DOHH2 (cell line): ENCODE measurements at regions not wholly inside any gene's neighbourhood (a gene's known extent, or its start where the extent isn't known, plus 50 kb on each side); places are given as distances from the start of the nearest gene placed in this dataset.

ENCODE experiments used
- H3F3A ChIP-seq: fragments of 200-600 bp; sonication (generic), shearing (Covaris generic); 2 replicates; pipeline ENCODE4 v1.6.0; 2016; ENCODE audit warnings: antibody characterized with exemption, mild to moderate bottlenecking; ENCODE audit not compliant: control insufficient read depth, insufficient read depth
- H3K27ac ChIP-seq: fragments of 200-600 bp; sonication (generic); 2 replicates; pipeline ENCODE4 v1.5.1; 2014; ENCODE audit warnings: low read depth, mild to moderate bottlenecking, low read length, moderate library complexity
- H3K27me3 ChIP-seq: fragments of 200-600 bp; sonication (generic); 2 replicates; pipeline ENCODE4 v1.6.1; 2014; ENCODE audit warnings: mild to moderate bottlenecking, low read length, mixed read lengths; ENCODE audit not compliant: control insufficient read depth
- H3K36me3 ChIP-seq: fragments of 200-600 bp; sonication (generic); 2 replicates; pipeline ENCODE4 v1.6.1; 2014; ENCODE audit warnings: mild to moderate bottlenecking, low read length, moderate library complexity, mixed read lengths; ENCODE audit not compliant: control insufficient read depth
- H3K4me1 ChIP-seq: fragments of 200-600 bp; sonication (generic); 2 replicates; pipeline ENCODE4 v1.6.1; 2014; ENCODE audit warnings: mild to moderate bottlenecking, low read length, mixed read lengths; ENCODE audit not compliant: control insufficient read depth
- H3K4me2 ChIP-seq: fragments of 200-600 bp; sonication (generic); 2 replicates; pipeline ENCODE4 v1.6.0; 2014; ENCODE audit warnings: mild to moderate bottlenecking, low read length, moderate library complexity
- H3K4me3 ChIP-seq: fragments of 200-600 bp; sonication (generic); 2 replicates; pipeline ENCODE4 v1.5.1; 2014; ENCODE audit warnings: mild to moderate bottlenecking, low read length, mixed read lengths
- H3K79me2 ChIP-seq: fragments of 200-600 bp; sonication (generic); 2 replicates; pipeline ENCODE4 v1.6.1; 2014; ENCODE audit warnings: mild to moderate bottlenecking, low read length, mixed read lengths; ENCODE audit not compliant: control insufficient read depth
- H3K9me2 ChIP-seq: fragments of 200-600 bp; sonication (generic); replicated peaks from 2 replicates; pipeline ENCODE4 v1.6.1; 2014; ENCODE audit warnings: mild to moderate bottlenecking, low read length, mixed read lengths; ENCODE audit not compliant: control insufficient read depth
- H3K9me3 ChIP-seq: fragments of 200-600 bp; sonication (generic); 2 replicates; pipeline ENCODE4 v1.6.1; 2014; ENCODE audit warnings: antibody characterized with exemption, low read length, mixed read lengths; ENCODE audit not compliant: control insufficient read depth, insufficient read depth
- H4K20me1 ChIP-seq: fragments of 200-600 bp; sonication (generic); 2 replicates; pipeline ENCODE4 v1.6.0; 2014; ENCODE audit warnings: low read depth, mild to moderate bottlenecking, antibody characterized with exemption, low read length, moderate library complexity; ENCODE audit not compliant: control insufficient read depth, insufficient read depth
- EZH2phosphoT487 ChIP-seq: fragments of 200-600 bp; sonication (generic); IDR thresholded peaks from 2 replicates; pipeline ENCODE4 v1.6.1; 2017; ENCODE audit warnings: borderline replicate concordance, mild to moderate bottlenecking, antibody characterized with exemption, low read length, moderate library complexity, mixed read lengths
- TF ChIP-seq, protein P1 (sequence below): fragments of 200-600 bp; sonication (generic); IDR thresholded peaks from one replicate; pipeline ENCODE4 v1.5.1; 2014; ENCODE audit warnings: antibody characterized with exemption, mild to moderate bottlenecking, low read depth, low read length; ENCODE audit not compliant: poor library complexity, severe bottlenecking

GRCh38 chr21:15506086-15506485 lies 223.7 kb upstream of the USP25 start:
- no peaks in the 10 kb centered on the region for H4K20me1 ChIP-seq
- no peaks in the 10 kb centered on the region for H3K9me2 ChIP-seq
- no peak overlapping the region for H3K4me2 ChIP-seq
- no peaks in the 10 kb centered on the region for H3K79me2 ChIP-seq
- TF ChIP-seq EZH2phosphoT487, result no peak
- TF ChIP-seq, protein P1, sequence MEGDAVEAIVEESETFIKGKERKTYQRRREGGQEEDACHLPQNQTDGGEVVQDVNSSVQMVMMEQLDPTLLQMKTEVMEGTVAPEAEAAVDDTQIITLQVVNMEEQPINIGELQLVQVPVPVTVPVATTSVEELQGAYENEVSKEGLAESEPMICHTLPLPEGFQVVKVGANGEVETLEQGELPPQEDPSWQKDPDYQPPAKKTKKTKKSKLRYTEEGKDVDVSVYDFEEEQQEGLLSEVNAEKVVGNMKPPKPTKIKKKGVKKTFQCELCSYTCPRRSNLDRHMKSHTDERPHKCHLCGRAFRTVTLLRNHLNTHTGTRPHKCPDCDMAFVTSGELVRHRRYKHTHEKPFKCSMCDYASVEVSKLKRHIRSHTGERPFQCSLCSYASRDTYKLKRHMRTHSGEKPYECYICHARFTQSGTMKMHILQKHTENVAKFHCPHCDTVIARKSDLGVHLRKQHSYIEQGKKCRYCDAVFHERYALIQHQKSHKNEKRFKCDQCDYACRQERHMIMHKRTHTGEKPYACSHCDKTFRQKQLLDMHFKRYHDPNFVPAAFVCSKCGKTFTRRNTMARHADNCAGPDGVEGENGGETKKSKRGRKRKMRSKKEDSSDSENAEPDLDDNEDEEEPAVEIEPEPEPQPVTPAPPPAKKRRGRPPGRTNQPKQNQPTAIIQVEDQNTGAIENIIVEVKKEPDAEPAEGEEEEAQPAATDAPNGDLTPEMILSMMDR, result no peak
- no peaks in the 10 kb centered on the region for H3K36me3 ChIP-seq
- no peaks in the 10 kb centered on the region for H3K4me1 ChIP-seq
- H3K27ac ChIP-seq, result no peak overlapping the region
- no peaks in the 10 kb centered on the region for H3K27me3 ChIP-seq
- H3F3A ChIP-seq, result no peaks in the 10 kb centered on the region
- H3K9me3 ChIP-seq, result no peaks in the 10 kb centered on the region
- no peak overlapping the region for H3K4me3 ChIP-seq

DNA sequence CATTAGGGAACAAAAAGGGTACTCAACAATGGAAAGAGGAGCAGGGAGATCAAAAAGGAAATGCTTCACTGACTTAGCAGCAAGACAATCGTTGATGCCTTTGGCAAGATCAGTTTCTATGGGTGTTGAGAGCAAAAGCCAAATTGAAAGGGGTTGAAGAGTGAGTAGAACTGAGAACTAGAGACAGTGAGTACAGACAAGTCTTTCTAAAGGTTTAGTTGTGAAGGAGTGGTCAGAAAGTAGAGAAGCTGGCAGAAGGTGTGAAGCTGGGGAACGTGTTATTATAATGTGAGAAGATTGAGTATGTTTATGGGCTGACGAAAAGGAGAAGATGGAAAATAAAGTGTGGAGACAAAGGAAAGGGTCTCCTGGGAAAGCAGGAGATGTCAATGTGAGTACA lies 221.2 kb upstream of the USP25 start:
- Histone ChIP-seq H3K27me3 (no peaks in the 10 kb centered on the region), H3K9me3 (no peaks in the 10 kb centered on the region), H3K27ac (no peak overlapping the region), H3F3A (no peaks in the 10 kb centered on the region), H3K4me1 (no peaks in the 10 kb centered on the region), H3K4me2 (no peak overlapping the region), H4K20me1 (no peaks in the 10 kb centered on the region), H3K9me2 (no peaks in the 10 kb centered on the region), H3K4me3 (no peak overlapping the region), H3K36me3 (no peaks in the 10 kb centered on the region), H3K79me2 (no peaks in the 10 kb centered on the region)
- no peak for TF ChIP-seq EZH2phosphoT487
- TF ChIP-seq, protein P1, result no peak

DNA sequence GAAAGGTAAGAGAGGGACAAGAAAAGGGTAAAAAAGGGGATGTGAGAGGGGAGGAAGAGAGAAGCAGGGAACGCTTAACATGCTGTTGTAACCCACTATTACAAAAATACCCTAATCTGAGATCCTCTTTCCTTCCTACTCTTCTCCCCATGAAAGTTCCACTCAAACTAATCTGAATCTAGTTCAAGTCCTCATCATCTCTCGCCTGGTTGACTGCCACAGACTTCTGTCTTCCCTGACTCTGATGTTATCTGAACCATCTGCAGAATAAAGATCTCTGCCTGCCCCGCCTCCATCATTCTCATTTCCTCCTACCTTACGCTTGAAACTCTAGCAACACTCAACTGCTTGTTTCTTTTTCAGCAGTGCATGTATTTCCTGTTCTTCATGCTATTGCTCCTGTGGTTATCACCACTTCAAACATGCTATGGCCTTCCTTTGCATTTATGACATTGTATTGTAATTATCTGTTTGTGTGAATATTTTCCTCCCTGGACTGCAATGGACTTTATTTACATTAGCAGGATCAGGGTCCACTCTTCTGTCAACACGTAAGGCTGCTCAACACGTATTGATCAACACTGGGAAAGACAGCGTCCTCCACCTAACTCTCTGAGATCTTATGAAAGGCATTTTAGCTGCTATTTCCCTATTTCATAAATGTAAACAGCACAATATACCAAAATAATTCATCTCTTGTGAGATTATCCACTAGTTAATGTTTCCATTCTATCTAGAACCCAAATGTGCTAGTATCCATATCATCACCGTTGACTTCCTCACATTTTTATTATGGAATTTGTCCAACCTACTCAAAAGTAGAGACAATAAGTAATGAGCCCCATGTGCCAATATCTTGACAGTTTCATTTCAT lies 215.5 kb upstream of the USP25 start:
- no peak overlapping the region for H3K4me3 ChIP-seq

More for the DNA sequence above, 215.5 kb upstream of the USP25 start:
- no peaks in the 10 kb centered on the region for H3F3A ChIP-seq
- H3K79me2 ChIP-seq, result no peaks in the 10 kb centered on the region
- H3K27ac ChIP-seq, result no peak overlapping the region
- 0 out of 2 replicates have a peak overlapping the region, but pooled peaks have one; percentile 9 for H3K4me2 ChIP-seq
- no peaks in the 10 kb centered on the region for H3K27me3 ChIP-seq
- TF ChIP-seq, protein P1, result no peak
- TF ChIP-seq EZH2phosphoT487, result no peak
- H4K20me1 ChIP-seq, result no peaks in the 10 kb centered on the region
- H3K36me3 ChIP-seq, result no peaks in the 10 kb centered on the region
- peaks cover 5% of the 10 kb centered on the region for H3K4me1 ChIP-seq
- no peaks in the 10 kb centered on the region for H3K9me2 ChIP-seq
- no peaks in the 10 kb centered on the region for H3K9me3 ChIP-seq
